Cardiac fibroblast (primary cell): ENCODE measurements at regions not wholly inside any gene's neighbourhood (a gene's known extent, or its start where the extent isn't known, plus 50 kb on each side); places are given as distances from the start of the nearest gene placed in this dataset.

Experiments
- DNase-seq, 2 donors: peaks; one replicate each; pipeline versions ENCODE4 v3.0.0 to v3.0.0-alpha.2; 2010; ENCODE audit warnings: low read depth in 2 of 2
- H3K4me3 ChIP-seq, 2 donors: replicated peaks in 1 of 2; 1 replicate in 1 of 2; 2 replicates in 1 of 2; pipeline ENCODE4 v1.5.1; 2011; ENCODE audit warnings: low read depth in 2 of 2, low read length in 2 of 2, mild to moderate bottlenecking in 2 of 2, moderate library complexity in 1 of 2
- CTCF ChIP-seq: IDR thresholded peaks from one replicate; pipeline ENCODE4 v1.5.1; 2011; ENCODE audit warnings: low read depth, mild to moderate bottlenecking, low read length, inconsistent platforms

- no peak overlapping the region for H3K4me3 ChIP-seq
- no peak for TF ChIP-seq CTCF
- no peak for DNase-seq
Measured at GRCh38 chr11:95330302-95330701, 99.3 kb upstream of the SESN3 start.

- no peak for TF ChIP-seq CTCF
- H3K4me3 ChIP-seq = no peak overlapping the region
- DNase-seq = no peak
Measured at GRCh38 chr11:95327273-95327948, 96.4 kb upstream of the SESN3 start.

- TF ChIP-seq CTCF = no peak
- peak in 1 of 2 donors; percentile 8 for DNase-seq
- H3K4me3 ChIP-seq = no peak overlapping the region
Measured at GRCh38 chr11:95325777-95326258, 94.8 kb upstream of the SESN3 start.

GRCh38 chr11:95324826-95325225 lies 93.8 kb upstream of the SESN3 start:
- DNase-seq = no peak
- no peak overlapping the region for H3K4me3 ChIP-seq
- no peak for TF ChIP-seq CTCF

GRCh38 chr11:95322539-95322938 lies 91.5 kb upstream of the SESN3 start:
- peak; percentile 38 to 59 for DNase-seq

GRCh38 chr11:95318498-95318897 lies 87.5 kb upstream of the SESN3 start:
- no peak overlapping the region for H3K4me3 ChIP-seq
- peak in 1 of 2 donors; percentile 40 for DNase-seq
- no peak for TF ChIP-seq CTCF

More at GRCh38 chr11:95322539-95322938, 91.5 kb upstream of the SESN3 start:
- H3K4me3 ChIP-seq = no peak overlapping the region
- TF ChIP-seq CTCF = no peak

- no peak for TF ChIP-seq CTCF
- no peak for DNase-seq
- no peak overlapping the region for H3K4me3 ChIP-seq
Measured at GRCh38 chr11:95308512-95309035, 77.6 kb upstream of the SESN3 start.
